ENCODE measurements at regions not wholly inside any gene's neighbourhood (a gene's known extent, or its start where the extent isn't known, plus 50 kb on each side); places are given as distances from the start of the nearest gene placed in this dataset.

DNA sequence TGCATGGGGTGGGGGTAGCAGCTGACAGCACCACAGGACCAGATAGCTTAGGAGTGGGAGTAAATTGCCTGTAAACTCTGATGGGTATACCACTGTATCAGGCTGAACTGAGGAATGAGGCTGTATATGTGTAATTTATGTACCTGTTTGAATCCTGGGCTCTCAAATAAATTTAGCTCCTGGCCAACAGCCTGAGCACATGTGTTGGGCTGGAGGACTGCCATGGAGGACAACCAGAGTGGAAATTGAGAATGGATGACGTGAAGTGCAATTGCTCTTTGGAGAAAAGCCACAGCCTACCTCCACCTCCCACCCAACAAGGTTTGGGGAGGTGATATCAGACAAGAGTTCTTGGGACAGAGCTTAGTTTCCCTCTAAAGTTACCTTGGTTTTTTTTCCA lies 328.6 kb upstream of the PROK2 start:
- H3K27me3 Mint-ChIP-seq (ENCODE audit: low read depth) = no peaks in the 10 kb centered on the region; the same call in 1 of the 2 replicates
- H3K14ac ChIP-seq (ENCODE audit: insufficient read depth, low read length) = no peak overlapping the region
- WGBS (ENCODE audit: extremely low coverage, insufficient read length, low lambda C conversion rate) = no CpG with 5 or more reads among the region's 1 CpG
- no peaks in the 10 kb centered on the region; a peak in 1 of 7 replicates for H3K36me3 Mint-ChIP-seq (ENCODE audit: insufficient read depth in 1 of 3, low read depth in 3 of 3)
- no peaks in the 10 kb centered on the region for H3K4me1 ChIP-seq (ENCODE audit: insufficient read depth, low read length)
- H3K79me1 ChIP-seq (ENCODE audit: insufficient read depth, low read depth, low read length, poor library complexity, severe bottlenecking) = no peaks in the 10 kb centered on the region
- no peak for DNase-seq
- no peaks in the 10 kb centered on the region for H3K9me3 ChIP-seq (ENCODE audit: control insufficient read depth, low read depth, low read length)
- no peak overlapping the region for H3K4me2 ChIP-seq (ENCODE audit: insufficient read depth, insufficient read length, low read length)
- no peak overlapping the region for H3K18ac ChIP-seq (ENCODE audit: insufficient read length, low read depth, low read length)
- H3K79me2 ChIP-seq (ENCODE audit: insufficient read depth, low read length) = no peaks in the 10 kb centered on the region
- no peak overlapping the region for H2BK12ac ChIP-seq (ENCODE audit: insufficient read length, low read depth, low read length)
- H4K8ac ChIP-seq (replicated peaks; ENCODE audit: insufficient read length, low read depth, low read length) = no peak overlapping the region
- no peak overlapping the region for H3K56ac ChIP-seq (ENCODE audit: insufficient read length, low read depth, low read length)
- H2AK5ac ChIP-seq (ENCODE audit: insufficient read length, low read length) = no peak overlapping the region
- no peak overlapping the region for H3K4ac ChIP-seq (ENCODE audit: low read depth, low read length)
- no peak overlapping the region for H2BK5ac ChIP-seq (ENCODE audit: insufficient read length, low read length)
- H3K27ac Mint-ChIP-seq = no peak overlapping the region
- no peak overlapping the region for H2BK120ac ChIP-seq (ENCODE audit: low read depth, low read length, poor library complexity, severe bottlenecking)
- no peak overlapping the region for H3K4me3 Mint-ChIP-seq
- H4K91ac ChIP-seq (ENCODE audit: insufficient read length, low read depth, low read length) = no peak overlapping the region
- no peak overlapping the region for H4K5ac ChIP-seq (ENCODE audit: insufficient read length, low read depth, low read length)
- no peaks in the 10 kb centered on the region; a peak in 1 of 5 replicates for H3K9me3 Mint-ChIP-seq
- H3K23me2 ChIP-seq (ENCODE audit: insufficient read length, low read depth, low read length, poor library complexity, severe bottlenecking) = no peaks in the 10 kb centered on the region
- no peak overlapping the region for H3K27ac ChIP-seq (ENCODE audit: insufficient read length, low read depth, low read length)
- H2BK20ac ChIP-seq (ENCODE audit: low read depth, low read length, poor library complexity, severe bottlenecking) = no peak overlapping the region
- H2BK15ac ChIP-seq (ENCODE audit: low read depth, low read length) = no peak overlapping the region
- peaks cover 5 to 11% of the 10 kb centered on the region in 2 experiments for H3K4me1 Mint-ChIP-seq
- H3K27me3 ChIP-seq (ENCODE audit: insufficient read depth, low read length) = no peaks in the 10 kb centered on the region
- no peak overlapping the region for H3K23ac ChIP-seq (ENCODE audit: insufficient read length, low read depth, low read length)
- H3T11ph ChIP-seq (ENCODE audit: low read length) = no peak overlapping the region
- TF ChIP-seq, protein P1, sequence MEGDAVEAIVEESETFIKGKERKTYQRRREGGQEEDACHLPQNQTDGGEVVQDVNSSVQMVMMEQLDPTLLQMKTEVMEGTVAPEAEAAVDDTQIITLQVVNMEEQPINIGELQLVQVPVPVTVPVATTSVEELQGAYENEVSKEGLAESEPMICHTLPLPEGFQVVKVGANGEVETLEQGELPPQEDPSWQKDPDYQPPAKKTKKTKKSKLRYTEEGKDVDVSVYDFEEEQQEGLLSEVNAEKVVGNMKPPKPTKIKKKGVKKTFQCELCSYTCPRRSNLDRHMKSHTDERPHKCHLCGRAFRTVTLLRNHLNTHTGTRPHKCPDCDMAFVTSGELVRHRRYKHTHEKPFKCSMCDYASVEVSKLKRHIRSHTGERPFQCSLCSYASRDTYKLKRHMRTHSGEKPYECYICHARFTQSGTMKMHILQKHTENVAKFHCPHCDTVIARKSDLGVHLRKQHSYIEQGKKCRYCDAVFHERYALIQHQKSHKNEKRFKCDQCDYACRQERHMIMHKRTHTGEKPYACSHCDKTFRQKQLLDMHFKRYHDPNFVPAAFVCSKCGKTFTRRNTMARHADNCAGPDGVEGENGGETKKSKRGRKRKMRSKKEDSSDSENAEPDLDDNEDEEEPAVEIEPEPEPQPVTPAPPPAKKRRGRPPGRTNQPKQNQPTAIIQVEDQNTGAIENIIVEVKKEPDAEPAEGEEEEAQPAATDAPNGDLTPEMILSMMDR (conservative IDR thresholded peaks at IDR 0.05) = no peak
- no peaks in the 10 kb centered on the region for H4K20me1 ChIP-seq (ENCODE audit: control insufficient read depth, insufficient read depth, insufficient read length)
- no peak overlapping the region for H2AFZ ChIP-seq (ENCODE audit: low read length)
- H3K9ac ChIP-seq (ENCODE audit: extremely low read depth, insufficient read length, low read length) = no peak overlapping the region

Measured in H9 (cell line).